Activated CD8-positive, alpha-beta memory T cell treated with anti-CD3 and anti-CD28 coated beads for 36 hours (primary cell): ENCODE measurements at regions not wholly inside any gene's neighbourhood (a gene's known extent, or its start where the extent isn't known, plus 50 kb on each side); places are given as distances from the start of the nearest gene placed in this dataset.
"Not testable (repeated sequence)": the region's sequence is repeated elsewhere in the genome, so short reads cannot be mapped to it uniquely, and the experiment has no call there.

Experiments used
- CTCF ChIA-PET: fragments of 350-600 bp; sonication (Branson Sonifier 250); formaldehyde crosslinking; loops from one replicate; lab custom pipeline; 2021; ENCODE audit warnings: antibody characterized with exemption; lab: Charles Lee
- POLR2A ChIA-PET: fragments of 350-600 bp; sonication (Branson Sonifier 250); formaldehyde crosslinking; loops from one replicate; lab custom pipeline; 2021; ENCODE audit warnings: antibody characterized with exemption; lab: Charles Lee

DNA sequence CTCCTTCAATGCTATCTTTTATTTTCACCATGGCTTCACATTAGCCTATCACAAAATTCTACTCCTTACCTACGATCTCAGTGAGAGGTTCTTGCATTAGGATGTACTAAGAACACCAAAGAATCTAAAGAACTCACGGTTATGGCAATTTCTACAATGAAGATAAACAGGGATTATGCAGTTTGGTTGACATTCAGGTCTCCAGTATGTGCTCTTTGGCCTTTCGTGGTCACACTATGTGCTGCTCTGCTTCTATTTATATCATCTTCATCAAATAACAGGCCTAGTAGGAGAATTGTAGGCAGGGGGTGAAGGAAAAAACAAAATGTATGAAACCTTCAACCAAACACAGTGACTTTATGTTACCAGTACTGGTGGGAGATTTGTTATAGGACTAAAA, 194.0 kb upstream of the SAMSN1 start:
- CTCF ChIA-PET: no interaction called here
- POLR2A ChIA-PET: no interaction called here

DNA sequence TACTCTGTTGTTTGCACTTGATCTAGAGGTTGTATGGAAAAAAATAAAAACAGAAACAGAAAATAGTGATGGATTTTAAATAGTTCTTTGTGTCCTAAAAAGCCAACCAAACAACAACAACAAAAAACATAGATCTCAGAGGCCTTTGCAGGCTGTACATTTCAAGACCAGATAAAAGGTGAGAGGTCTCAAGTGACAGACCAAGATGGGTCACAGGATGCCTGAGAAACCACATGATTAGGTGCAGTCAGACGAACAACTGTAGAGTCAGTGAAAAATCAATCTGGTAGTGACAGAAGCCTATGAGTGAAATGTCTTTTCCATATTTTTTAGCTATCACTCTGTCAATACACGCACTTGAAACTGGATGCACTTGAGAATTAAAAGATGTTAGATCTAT, 193.5 kb upstream of the SAMSN1 start:
- ChIA-PET CTCF (no interaction called here), POLR2A (no interaction called here)

DNA sequence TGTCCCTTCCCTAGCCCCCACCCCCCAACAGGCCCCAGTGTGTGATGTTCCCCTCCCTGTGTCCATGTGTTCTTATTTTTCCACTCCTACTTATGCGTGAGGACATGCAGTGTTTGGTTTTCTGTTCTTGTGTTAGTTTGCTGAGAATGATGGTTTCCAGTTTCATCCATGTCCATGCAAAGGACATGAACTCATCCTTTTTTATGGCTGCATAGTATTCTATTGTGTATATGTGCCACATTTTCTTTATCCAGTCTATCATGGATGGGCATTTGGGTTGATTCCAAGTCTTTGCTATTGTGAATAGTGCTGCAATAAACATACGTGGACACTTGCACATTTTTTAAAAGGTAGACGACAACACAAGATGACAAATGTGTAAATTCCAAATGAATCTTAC, 192.5 kb upstream of the SAMSN1 start:
- POLR2A ChIA-PET: not testable (repeated sequence)

DNA sequence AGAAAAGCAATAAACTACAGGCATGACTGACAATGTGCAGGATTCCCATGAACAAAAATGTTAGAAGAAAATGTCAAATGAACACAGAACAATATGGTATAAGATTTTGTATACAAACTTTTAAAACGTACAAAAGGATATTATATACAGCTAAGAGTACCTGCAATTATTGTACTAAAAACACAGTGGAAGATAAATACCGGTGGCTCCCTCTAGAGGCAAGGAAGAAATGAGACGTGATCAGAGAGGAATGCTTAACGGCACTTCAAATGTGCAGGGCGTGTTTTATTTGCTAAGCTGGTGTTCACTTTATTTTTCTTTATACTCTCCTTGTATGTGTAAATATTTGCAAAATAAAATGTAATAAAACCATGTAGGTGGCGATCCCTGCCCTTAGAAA, 191.8 kb upstream of the SAMSN1 start:
- POLR2A ChIA-PET: no interaction called here

More for the DNA sequence above, 192.5 kb upstream of the SAMSN1 start:
- CTCF ChIA-PET: interaction anchor here (0.6 to 2.1 kb wide), 7 partner anchors 15 to 337 kb away, joined by 3 to 7 read pairs (median 3); no protein-coding TSS in a partner anchor

DNA sequence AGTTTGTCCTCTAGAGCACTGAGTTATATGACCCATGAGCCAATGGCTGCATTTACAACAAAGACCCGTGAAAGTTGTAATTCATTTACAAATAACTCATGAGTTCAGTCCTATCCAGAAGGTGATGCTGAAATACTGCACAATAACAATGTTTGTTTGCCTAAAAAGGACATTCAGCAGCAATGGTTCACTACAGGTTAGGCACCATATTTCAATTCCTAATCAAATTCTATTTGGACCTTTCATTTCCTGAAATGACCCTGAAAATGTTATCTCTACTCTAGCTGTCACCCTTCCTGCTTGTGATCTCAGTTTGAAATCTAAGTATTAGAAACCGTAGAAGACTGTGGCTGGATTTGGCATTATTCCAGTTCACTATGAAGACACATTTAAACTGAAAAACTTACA, 191.2 kb upstream of the SAMSN1 start:
- POLR2A ChIA-PET: no interaction called here
- CTCF ChIA-PET: interaction anchor here (0.7 to 2.1 kb wide), 5 partner anchors 50 to 284 kb away, joined by 3 to 7 read pairs (median 3); no protein-coding TSS in a partner anchor

More for the DNA sequence above, 191.8 kb upstream of the SAMSN1 start:
- CTCF ChIA-PET: interaction anchor here (0.6 to 2.1 kb wide), 9 partner anchors 14 to 337 kb away, joined by 3 to 7 read pairs (median 3); no protein-coding TSS in a partner anchor

DNA sequence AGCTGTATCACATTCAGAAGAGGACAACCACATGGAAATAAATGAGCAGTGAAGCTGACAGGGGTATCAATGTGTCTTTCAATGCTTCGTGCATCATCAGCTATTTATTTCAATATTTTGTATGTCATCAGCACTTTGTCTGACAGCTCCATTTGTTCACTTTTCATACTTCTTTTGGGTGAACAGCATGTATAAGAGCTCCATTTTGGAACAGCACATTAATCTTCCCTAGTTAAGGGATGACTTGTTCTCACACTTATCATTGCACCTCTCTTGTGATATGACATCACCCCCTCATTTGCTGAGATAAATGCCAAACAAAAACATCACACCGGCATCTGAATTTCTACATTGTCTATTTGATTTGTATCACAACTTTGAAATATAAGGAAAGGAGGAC, 190.6 kb upstream of the SAMSN1 start:
- CTCF ChIA-PET: interaction anchor here (1.1 to 2.1 kb wide), 2 partner anchors 12 to 283 kb away, joined by 3 to 7 read pairs; no protein-coding TSS in a partner anchor
- POLR2A ChIA-PET: no interaction called here

DNA sequence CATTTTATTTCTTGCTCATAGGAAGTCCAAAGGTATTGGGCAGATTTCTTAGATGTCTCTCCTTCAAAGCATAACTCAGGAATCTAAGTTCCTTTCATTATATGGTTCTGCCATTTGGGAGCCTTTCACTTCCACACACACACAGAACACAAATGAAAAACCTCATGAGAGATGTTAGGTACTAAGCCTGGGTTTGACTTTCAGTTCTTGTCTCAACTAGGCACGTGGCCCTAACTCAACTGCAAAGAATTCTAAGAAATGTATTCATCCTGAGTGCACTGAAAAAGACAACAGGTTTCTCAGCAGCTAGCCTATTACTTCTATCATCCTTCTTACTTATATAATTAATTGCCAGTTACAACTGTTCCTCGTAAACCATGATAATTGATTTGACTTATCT, 190.0 kb upstream of the SAMSN1 start:
- ChIA-PET CTCF (interaction anchor here (0.6 to 1.1 kb wide), 2 partner anchors 11 to 213 kb away, joined by 3 read pairs; no protein-coding TSS in a partner anchor), POLR2A (interaction anchor here (0.8 kb wide), 1 partner anchor 253 kb away, joined by 3 read pairs; no protein-coding TSS in a partner anchor)

DNA sequence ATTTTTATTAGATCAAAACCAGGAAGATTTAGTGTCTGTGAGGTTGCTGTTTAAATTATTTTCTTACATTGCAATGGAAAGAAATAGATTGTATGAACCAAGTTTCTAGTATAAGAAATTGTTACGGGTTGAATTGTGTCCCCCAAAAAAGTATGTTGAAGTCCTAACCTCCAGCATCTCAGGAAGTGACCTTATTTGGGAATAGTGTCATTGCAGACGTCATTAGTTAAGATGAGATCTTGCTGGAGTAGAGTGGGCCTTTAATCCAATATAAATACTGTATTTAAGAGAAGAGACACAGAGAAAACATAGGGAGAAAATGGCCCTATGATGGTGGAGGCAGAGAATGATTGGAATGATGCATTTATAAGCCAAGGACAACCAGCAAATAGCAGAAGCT, 188.7 kb upstream of the SAMSN1 start:
- ChIA-PET CTCF (no interaction called here), POLR2A (no interaction called here)

DNA sequence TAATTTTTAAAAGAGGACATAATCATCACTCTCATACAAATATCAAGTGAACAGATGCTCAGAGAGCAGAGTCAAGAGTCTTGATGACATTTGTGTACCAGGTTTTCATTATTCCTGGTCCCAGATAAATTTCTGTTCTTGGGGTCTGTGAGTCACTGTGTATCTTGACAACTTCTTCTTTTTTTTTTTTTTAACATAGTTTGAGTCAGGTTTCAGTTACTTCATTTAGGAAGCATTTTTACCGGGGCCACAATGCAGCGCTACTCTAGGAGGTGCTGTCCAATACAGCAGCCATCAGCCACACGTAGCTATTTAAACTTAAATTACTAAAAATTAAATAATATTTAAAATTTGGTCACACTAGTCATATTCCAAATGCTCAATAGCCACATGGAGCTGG, 188.1 kb upstream of the SAMSN1 start:
- POLR2A ChIA-PET: no interaction called here
- CTCF ChIA-PET: no interaction called here

DNA sequence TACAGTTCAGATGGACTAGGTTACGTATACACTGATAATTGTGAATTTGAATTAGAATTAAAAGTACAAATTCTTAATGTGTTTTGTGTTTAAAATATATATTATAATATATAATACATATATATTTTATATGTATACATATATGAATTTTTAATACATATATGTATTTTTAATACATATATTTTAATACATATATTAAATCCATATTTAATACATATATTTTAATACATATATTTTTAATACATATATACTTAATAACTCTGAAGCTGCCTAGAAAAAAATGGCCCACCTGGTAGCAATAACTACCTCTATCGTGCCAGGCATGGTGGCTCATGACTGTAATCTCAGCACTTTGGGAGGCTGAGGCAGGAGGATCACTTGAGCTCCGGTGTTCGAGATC, 179.1 kb upstream of the SAMSN1 start:
- CTCF ChIA-PET: interaction anchor here (1.1 kb wide), 1 partner anchor 11 kb away, joined by 3 read pairs; no protein-coding TSS in a partner anchor
- POLR2A ChIA-PET: no interaction called here

DNA sequence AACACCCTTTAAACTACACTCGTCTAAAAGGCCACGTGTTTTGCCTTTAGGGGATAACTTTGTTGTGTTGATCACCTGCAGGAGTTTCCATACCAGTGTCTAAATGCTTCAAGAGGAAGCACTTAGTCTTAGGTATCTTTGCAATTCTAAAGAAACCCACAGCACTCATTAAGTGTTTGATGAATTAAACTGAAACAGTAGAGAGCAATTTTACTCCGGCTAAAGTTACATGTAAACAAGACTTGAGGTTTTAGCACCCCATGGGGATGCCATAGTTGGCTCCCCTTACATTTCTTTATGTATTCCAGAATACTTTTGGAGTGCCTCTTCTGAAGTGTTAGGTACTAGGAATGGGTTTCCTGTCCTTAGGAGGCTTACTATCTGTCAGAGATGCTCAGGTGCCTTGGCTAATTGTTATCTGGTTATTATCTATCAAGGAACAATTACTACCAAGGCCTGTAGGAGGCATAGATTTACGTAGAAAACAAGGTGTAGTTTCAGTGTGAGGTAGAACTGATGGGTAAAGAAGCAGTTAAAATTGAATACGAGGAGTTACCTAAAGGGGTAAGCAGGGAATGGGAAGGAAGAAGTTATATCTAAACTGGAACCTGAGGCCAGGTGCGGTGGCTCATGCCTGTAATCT, 176.8 kb upstream of the SAMSN1 start:
- ChIA-PET POLR2A (no interaction called here), CTCF (no interaction called here)

DNA sequence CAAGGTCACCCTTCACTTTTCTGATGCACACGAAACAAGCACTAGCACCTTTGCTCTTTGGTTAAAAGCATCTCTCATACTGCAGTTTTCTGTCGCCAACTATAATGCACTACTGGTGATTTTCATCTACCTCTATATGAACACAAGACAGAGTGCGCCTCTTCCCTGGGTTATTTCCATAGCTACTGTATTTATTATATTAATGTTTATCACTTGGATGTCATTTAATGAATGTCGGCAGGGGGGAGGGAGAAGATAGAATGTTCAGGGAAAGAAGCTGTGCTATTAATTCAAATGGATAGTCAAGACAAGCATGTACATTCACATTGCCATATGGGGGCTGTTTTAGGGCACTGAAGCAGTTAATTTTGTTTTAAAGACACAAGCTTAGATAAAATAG, 174.1 kb upstream of the SAMSN1 start:
- ChIA-PET CTCF (no interaction called here), POLR2A (no interaction called here)

DNA sequence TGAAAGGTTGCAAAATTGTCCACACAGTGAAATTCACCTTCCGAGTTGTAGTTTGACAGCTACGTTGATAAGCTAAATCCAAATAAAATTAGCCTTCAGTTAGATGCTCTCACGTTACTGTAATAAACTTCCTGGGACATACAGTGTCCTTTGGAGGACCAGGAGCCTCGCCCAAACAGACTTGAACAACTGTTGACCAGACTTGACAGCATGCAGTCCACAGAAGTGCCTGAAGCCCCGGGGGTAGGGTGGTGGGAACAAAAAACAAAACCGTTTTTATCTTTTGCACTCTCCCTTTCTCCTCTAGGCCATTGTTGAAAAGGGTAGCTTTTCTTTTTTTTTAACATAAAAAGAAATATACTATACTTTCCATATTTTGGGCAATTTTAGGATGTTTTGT, 172.8 kb upstream of the SAMSN1 start:
- CTCF ChIA-PET: no interaction called here
- POLR2A ChIA-PET: no interaction called here

DNA sequence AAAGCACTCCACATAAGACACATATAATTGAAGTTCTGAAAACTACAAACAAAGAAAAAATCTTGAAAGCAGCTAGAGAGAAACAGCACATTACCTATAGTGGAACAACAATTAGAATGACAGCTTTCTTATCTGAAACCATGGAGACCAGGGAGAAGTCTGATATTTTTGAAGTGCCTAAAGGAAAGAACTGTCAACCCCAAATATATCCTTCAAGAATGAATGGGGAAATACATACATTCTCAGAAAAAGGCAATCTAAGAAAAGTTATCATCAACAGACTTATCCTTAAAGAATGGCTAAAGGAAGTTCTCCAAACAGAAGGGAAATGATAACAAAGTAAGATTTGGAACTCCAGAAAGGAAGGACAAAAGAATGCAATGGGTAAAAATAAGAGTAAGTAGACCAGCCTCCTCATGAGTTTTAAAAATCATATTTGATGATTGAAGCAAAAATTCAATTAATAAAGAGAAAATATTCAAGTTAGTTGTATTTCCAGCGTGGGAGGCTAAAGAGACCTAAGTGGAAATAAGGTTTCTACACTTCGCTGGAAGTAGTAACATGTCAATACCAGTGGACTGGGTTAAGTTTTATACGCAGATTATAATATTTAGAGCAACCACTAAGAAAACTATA, 170.8 kb upstream of the SAMSN1 start:
- CTCF ChIA-PET: no interaction called here

DNA sequence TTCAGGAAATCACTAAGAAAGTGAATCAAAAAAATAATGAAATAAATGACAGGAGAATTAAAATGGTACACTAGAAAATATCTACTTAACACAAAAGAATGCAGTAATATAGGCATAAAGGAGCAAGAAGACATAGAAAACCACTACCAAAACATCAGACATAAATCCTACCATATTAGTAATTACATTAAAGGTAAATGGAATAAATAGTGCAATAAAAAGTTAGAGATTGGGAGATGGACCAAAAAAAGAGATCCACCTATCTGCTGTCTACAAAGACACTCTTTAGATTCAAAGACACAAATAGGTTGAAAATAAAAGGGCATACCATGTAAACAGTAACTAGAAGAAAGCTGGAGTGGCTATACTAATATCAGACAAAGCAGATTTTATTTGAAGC, 167.0 kb upstream of the SAMSN1 start:
- POLR2A ChIA-PET: no interaction called here

More for the DNA sequence above, 170.8 kb upstream of the SAMSN1 start:
- POLR2A ChIA-PET: no interaction called here

DNA sequence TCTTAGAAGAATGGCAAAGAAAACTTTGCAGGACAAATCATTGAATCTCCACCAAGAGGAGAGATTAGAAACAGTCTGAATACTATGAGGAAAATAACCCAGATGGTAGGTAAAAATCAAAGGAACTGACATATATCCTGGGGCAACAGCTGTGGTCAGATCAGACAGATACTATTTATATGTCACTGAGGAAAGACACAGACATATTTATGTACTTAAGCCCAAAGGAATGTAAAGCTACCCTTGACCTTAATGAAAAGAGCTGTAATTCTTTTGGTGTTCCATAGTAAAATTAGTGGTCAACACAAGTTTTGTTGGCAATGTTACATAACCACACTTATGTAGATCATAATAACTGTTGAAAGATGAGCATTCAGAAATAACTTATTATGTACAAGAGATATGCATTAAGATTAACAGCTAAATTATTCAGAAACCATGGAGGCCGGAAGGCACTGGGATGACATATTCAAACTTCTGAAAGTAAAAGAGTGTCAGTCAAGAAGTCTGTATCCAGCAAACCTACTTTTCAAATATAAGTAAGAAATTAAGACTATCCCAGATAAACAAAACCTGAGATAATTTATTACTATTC, 166.1 kb upstream of the SAMSN1 start:
- ChIA-PET POLR2A (no interaction called here), CTCF (no interaction called here)

More for the DNA sequence above, 167.0 kb upstream of the SAMSN1 start:
- CTCF ChIA-PET: no interaction called here

DNA sequence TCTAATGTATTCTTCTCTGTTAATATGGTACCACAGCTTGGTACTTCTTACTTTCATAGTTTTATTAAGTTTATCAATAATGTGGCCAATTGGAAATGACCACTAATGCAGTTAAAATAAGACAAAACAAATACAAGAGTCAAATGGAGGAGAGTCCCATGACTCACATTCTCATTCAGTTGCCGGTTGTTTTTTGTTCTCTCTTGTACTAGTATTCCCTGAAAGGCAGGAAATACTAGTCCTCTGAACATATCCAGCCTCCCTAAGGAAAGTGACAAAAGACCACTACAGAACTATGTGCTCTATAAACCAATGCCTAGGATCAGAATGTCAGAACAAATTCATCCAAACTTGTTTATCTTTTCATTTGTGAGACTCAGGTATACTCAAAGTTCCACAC, 165.2 kb upstream of the SAMSN1 start:
- POLR2A ChIA-PET: no interaction called here
- CTCF ChIA-PET: no interaction called here

DNA sequence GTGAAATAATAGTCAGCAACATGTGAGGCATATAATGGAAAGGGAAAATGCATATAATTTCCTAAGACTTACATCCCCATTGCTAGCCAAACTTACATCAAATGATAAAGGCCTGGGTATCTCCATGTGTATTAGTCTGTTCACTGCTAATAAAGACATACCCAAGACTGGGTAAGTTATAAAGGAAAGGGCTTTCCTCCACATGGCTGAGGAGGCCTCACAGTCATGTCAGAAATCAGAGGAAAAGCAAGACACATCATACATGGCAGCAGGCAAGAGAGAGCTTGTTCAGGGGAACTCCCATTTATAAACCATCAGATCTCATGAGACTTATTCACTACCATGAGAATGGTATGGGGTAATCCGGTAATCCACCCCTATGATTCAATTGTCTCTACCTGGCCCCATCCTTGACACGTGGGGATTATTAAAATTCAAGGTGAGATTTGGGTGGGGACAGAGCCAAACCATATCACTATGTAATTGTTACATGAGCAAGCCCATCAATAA, 161.5 kb upstream of the SAMSN1 start:
- ChIA-PET CTCF (no interaction called here), POLR2A (no interaction called here)

DNA sequence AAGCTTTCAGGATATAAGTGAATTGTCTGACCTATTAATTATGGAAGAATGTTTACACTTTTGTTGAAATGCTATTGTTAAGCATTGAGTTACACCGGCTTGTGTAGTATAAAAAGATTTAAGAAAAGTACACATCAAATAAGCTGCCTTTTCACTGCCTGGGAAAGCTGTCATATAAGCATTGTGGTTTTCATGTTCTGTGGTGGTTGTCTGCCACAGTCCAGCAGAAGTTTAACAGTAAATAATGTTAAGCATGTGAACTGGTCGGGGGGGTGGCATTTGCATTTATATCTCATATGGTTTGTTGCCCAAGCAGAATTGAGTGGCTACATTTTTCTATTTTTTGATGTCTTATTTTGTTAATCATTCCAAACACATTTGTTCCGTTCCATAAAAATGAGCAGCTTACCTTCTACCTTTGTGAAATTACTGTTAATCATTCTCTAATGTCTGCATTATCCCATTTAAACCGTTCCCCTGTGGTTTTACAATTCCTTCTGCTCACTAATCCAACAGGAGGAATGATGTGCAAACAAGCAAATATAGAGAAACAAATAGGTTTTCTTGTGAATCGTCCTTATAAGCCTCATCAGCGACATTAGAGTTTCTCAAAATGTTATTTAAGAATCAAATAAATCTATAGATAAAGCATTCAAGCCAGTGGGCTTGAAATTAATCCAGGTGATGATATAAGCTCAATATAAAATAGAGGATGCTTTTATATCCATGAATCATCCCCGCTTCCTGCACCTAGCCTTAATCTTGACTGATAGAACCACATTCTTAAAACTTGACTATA, 160.8 kb upstream of the SAMSN1 start:
- CTCF ChIA-PET: no interaction called here

More for the DNA sequence above, 160.8 kb upstream of the SAMSN1 start:
- POLR2A ChIA-PET: no interaction called here
